ENCODE measurements at regions not wholly inside any gene's neighbourhood (a gene's known extent, or its start where the extent isn't known, plus 50 kb on each side); places are given as distances from the start of the nearest gene placed in this dataset.

- peaks cover 12% of the 10 kb centered on the region for H3K27me3 Mint-ChIP-seq
- no peak overlapping the region for H3K4me3 Mint-ChIP-seq
- H3K36me3 Mint-ChIP-seq, result peaks cover 8% of the 10 kb centered on the region
- no peak overlapping the region for H3K27ac Mint-ChIP-seq
- H3K9me3 Mint-ChIP-seq, result peaks cover 8% of the 10 kb centered on the region
- peaks cover 8% of the 10 kb centered on the region for H3K4me1 Mint-ChIP-seq (ENCODE audit: unreplicated experiment)
- no peak for DNase-seq (ENCODE audit: extremely low spot score, unreplicated experiment)
- TF ChIP-seq CTCF (conservative IDR thresholded peaks at IDR 0.05), result no peak
Observed at GRCh38 chr7:33694006-33694405, 211.3 kb upstream of the BMPER start.

GRCh38 chr7:33697616-33698015 lies 207.7 kb upstream of the BMPER start:
- no peak for DNase-seq (ENCODE audit: extremely low spot score, unreplicated experiment)
- Mint-ChIP-seq H3K27ac (no peak overlapping the region), H3K36me3 (peaks cover 18% of the 10 kb centered on the region), H3K4me3 (no peak overlapping the region), H3K9me3 (peaks cover 8% of the 10 kb centered on the region), H3K27me3 (peaks cover 3% of the 10 kb centered on the region), H3K4me1 (ENCODE audit: unreplicated experiment) (peaks cover 16% of the 10 kb centered on the region)
- no peak for TF ChIP-seq CTCF (conservative IDR thresholded peaks at IDR 0.05)

- TF ChIP-seq CTCF (conservative IDR thresholded peaks at IDR 0.05), result no peak
- Mint-ChIP-seq H3K9me3 (peaks cover 12% of the 10 kb centered on the region), H3K36me3 (peaks cover 21% of the 10 kb centered on the region), H3K4me3 (peak overlapping the region; percentile 5), H3K27ac (no peak overlapping the region), H3K27me3 (no peaks in the 10 kb centered on the region), H3K4me1 (ENCODE audit: unreplicated experiment) (peaks cover 16% of the 10 kb centered on the region)
- DNase-seq (ENCODE audit: extremely low spot score, unreplicated experiment), result no peak
Observed at GRCh38 chr7:33698041-33698440, 207.3 kb upstream of the BMPER start.

- Mint-ChIP-seq H3K9me3 (peaks cover 16% of the 10 kb centered on the region), H3K4me3 (peak overlapping the region; percentile 5), H3K36me3 (peaks cover 22% of the 10 kb centered on the region), H3K27ac (no peak overlapping the region), H3K4me1 (ENCODE audit: unreplicated experiment) (peaks cover 16% of the 10 kb centered on the region), H3K27me3 (no peaks in the 10 kb centered on the region)
- TF ChIP-seq CTCF (conservative IDR thresholded peaks at IDR 0.05), result no peak
- DNase-seq (ENCODE audit: extremely low spot score, unreplicated experiment), result no peak
Observed at GRCh38 chr7:33698692-33699128, 206.6 kb upstream of the BMPER start.

GRCh38 chr7:33700001-33700899 lies 205.1 kb upstream of the BMPER start:
- H3K27ac Mint-ChIP-seq, result no peak overlapping the region
- H3K4me1 Mint-ChIP-seq (ENCODE audit: unreplicated experiment), result peaks cover 25% of the 10 kb centered on the region
- H3K9me3 Mint-ChIP-seq, result peaks cover 16% of the 10 kb centered on the region
- no peak for DNase-seq (ENCODE audit: extremely low spot score, unreplicated experiment)
- H3K36me3 Mint-ChIP-seq, result peaks cover 26% of the 10 kb centered on the region
- peaks cover 3% of the 10 kb centered on the region for H3K27me3 Mint-ChIP-seq
- no peak overlapping the region for H3K4me3 Mint-ChIP-seq
- no peak for TF ChIP-seq CTCF (conservative IDR thresholded peaks at IDR 0.05)
